GDM1 (cell line): ENCODE measurements at regions not wholly inside any gene's neighbourhood (a gene's known extent, or its start where the extent isn't known, plus 50 kb on each side); places are given as distances from the start of the nearest gene placed in this dataset.

ENCODE experiments used
- DNase-seq: peaks from one replicate; lab custom pipeline; 2025; lab: John Stamatoyannopoulos, UW

GRCh38 chr21:27021046-27021445, 54.2 kb upstream of the ADAMTS5 start:
- DNase-seq = no peak

- no peak for DNase-seq
These were observed 50.4 kb upstream of the ADAMTS5 start for GRCh38 chr21:27017246-27017645.
